Tibial artery (tissue), 4 donors: ENCODE measurements at regions not wholly inside any gene's neighbourhood (a gene's known extent, or its start where the extent isn't known, plus 50 kb on each side); places are given as distances from the start of the nearest gene placed in this dataset.
"Not testable (repeated sequence)": the region's sequence is repeated elsewhere in the genome, so short reads cannot be mapped to it uniquely, and the experiment has no call there.

Source experiments
- DNase-seq, 2 donors: peaks; one replicate each; pipeline ENCODE4 v3.0.0-alpha.2; 2019
- H3K27ac ChIP-seq, 2 donors: fragments of 200-600 bp; sonication (generic) in 1 of 2; 1 replicate in 1 of 2; 2 replicates in 1 of 2; pipeline ENCODE4 v1.5.1; 2018 to 2019; ENCODE audit warnings: mild to moderate bottlenecking in 1 of 2
- H3K27me3 ChIP-seq, 2 donors: fragments of 200-600 bp; sonication (generic) in 1 of 2; one replicate each; pipeline versions ENCODE4 v1.5.1 to v1.6.0; 2016 to 2019
- H3K36me3 ChIP-seq, 3 donors: fragments of 200-600 bp; sonication (generic) in 2 of 3; one replicate each; pipeline ENCODE4 v1.5.1; 2016 to 2019; ENCODE audit warnings: mild to moderate bottlenecking in 2 of 3
- H3K4me1 ChIP-seq, 4 donors: fragments of 200-600 bp; sonication (generic) in 2 of 4; 1 replicate in 3 of 4; 2 replicates in 1 of 4; pipeline ENCODE4 v1.5.1; 2016 to 2019
- H3K4me3 ChIP-seq, 2 donors: fragments of 200-600 bp; sonication (generic) in 1 of 2; 1 replicate in 1 of 2; 2 replicates in 1 of 2; pipeline ENCODE4 v1.5.1; 2018 to 2019; ENCODE audit warnings: mild to moderate bottlenecking in 2 of 2
- H3K9me3 ChIP-seq, 3 donors: fragments of 200-600 bp; sonication (generic) in 1 of 3; one replicate each; pipeline ENCODE4 v1.5.1; 2016 to 2019
- intact Hi-C: fragments of 100-400 bp; cut with DNase I; formaldehyde crosslinking; loops from one replicate; pipeline ENCODE4 v1.15.0; 2023; ENCODE audit warnings: low total_unique reads
- TF ChIP-seq, protein P1 (sequence below), 2 experiments: fragments of 200-600 bp in 1 of 2; fragments of 450-650 bp in 1 of 2; IDR thresholded peaks; one replicate each; pipeline ENCODE4 v1.5.1; 2017 to 2019; ENCODE audit warnings: antibody characterized with exemption in 2 of 2, mild to moderate bottlenecking in 1 of 2, moderate library complexity in 1 of 2

DNA sequence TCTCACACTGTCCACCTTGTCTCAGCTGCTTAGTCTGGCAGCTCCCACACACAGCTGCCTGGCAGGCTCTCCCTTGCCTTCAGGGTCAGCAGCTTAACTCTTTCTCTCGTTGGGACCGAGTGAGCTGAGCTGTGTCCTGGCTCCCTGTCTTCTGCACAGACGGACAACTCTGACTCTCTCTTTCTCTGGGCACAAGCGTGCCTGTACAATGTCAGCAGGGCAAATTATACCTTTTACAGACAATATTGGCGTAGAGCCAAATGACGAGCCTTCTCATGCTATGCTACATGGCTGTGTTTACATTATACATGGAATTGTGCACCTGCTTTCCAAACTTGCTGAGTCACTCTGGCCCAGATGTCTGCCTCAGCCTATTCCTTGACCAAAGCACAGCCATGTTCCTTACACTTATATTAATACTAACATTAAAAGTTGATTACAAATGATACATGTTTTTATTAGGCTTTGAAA, 188.6 kb downstream of the CYLC2 start:
- intact Hi-C loops = no loop called here

DNA sequence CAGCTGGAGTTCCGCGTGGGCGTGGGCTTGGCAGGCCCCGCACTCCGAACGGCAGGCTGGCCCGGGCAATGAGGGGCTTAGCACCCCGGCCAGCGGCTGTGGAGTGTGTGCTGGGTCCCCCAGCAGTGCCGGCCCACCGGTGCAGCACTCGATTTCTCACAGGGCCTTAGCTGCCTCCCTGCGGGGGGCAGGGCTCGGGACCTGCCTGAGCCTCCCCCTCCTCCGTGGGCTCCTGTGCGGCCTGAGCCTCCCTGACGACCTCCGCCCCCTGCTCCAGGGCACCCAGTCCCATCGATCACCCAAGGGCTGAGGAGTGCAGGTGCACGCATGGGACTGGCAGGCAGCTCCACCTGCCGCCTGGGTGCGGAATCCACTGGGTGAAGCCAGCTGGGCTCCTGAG, 191.8 kb downstream of the CYLC2 start:
- Histone ChIP-seq H3K4me1 (peaks cover 0 to 19% (median 0%) of the 10 kb centered on the region in 4 donors), H3K36me3 (no peaks in the 10 kb centered on the region), H3K27me3 (no peaks in the 10 kb centered on the region), H3K27ac (no peak overlapping the region), H3K9me3 (no peaks in the 10 kb centered on the region), H3K4me3 (no peak overlapping the region)
- DNase-seq = no peak
- intact Hi-C loops = no loop called here
- TF ChIP-seq, protein P1, sequence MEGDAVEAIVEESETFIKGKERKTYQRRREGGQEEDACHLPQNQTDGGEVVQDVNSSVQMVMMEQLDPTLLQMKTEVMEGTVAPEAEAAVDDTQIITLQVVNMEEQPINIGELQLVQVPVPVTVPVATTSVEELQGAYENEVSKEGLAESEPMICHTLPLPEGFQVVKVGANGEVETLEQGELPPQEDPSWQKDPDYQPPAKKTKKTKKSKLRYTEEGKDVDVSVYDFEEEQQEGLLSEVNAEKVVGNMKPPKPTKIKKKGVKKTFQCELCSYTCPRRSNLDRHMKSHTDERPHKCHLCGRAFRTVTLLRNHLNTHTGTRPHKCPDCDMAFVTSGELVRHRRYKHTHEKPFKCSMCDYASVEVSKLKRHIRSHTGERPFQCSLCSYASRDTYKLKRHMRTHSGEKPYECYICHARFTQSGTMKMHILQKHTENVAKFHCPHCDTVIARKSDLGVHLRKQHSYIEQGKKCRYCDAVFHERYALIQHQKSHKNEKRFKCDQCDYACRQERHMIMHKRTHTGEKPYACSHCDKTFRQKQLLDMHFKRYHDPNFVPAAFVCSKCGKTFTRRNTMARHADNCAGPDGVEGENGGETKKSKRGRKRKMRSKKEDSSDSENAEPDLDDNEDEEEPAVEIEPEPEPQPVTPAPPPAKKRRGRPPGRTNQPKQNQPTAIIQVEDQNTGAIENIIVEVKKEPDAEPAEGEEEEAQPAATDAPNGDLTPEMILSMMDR (IDR thresholded peaks at IDR 0.05) = no peak

More for the DNA sequence above, 188.6 kb downstream of the CYLC2 start:
- Histone ChIP-seq H3K9me3 (no peaks in the 10 kb centered on the region), H3K27ac (no peak overlapping the region), H3K27me3 (no peaks in the 10 kb centered on the region), H3K4me3 (no peak overlapping the region), H3K36me3 (no peaks in the 10 kb centered on the region), H3K4me1 (peaks cover 0 to 12% (median 0%) of the 10 kb centered on the region in 4 donors)
- TF ChIP-seq, protein P1 (IDR thresholded peaks at IDR 0.05) = no peak
- no peak for DNase-seq

DNA sequence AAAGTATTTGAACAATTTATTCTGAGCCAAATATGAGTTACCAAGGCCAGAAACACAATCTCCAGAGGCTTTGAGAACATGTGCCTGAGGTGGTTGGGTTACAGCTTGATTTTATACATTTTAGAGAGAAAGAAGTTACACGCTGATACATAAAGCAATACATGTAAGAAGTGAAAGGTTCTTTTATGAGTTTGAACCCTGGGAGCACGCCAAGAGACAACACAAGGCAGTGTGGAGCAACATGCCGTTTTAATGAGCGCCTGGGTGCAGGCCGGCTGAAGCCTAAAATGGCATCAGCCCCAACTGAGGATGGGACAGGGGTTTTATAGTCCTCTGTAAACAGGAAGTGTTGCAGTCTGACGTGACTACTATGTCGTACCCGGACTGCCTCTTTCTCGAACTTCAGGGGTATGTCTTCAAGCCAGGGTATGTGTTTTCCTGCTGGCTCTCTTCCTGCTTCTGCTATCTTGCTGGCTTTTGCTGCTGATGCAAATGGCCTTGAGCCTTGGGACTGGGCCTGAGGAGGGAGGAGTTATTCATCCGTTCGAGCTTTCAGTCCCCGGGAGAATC, 193.7 kb downstream of the CYLC2 start:
- no peaks in the 10 kb centered on the region for H3K9me3 ChIP-seq
- intact Hi-C loops = no loop called here
- no peak overlapping the region for H3K4me3 ChIP-seq
- no peaks in the 10 kb centered on the region for H3K27me3 ChIP-seq
- peak overlapping the region in 1 of 2 donors; percentile 22 for H3K27ac ChIP-seq
- no peak for DNase-seq
- TF ChIP-seq, protein P1 (IDR thresholded peaks at IDR 0.05) = no peak
- H3K4me1 ChIP-seq = peaks cover 0 to 15% (median 0%) of the 10 kb centered on the region in 4 donors
- no peaks in the 10 kb centered on the region for H3K36me3 ChIP-seq

DNA sequence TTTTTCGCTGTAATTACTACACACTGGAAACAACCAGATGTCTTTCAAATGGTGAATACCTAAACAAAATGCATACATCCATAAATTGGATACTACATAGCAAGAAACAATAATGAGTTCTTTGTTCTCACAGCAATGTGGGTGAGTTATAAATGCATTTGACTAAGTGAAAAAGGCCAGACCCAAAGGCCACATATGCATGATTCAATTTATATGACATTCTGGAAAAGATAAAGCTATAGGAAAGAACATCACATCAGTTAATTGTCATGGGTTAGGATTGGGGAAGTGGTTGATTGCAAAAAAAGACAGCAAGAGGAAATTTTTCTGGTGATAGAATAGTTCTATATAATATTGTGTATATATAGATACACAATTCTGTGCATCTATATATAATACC, 198.9 kb downstream of the CYLC2 start:
- DNase-seq = no peak
- intact Hi-C loops = no loop called here
- no peak overlapping the region for H3K4me3 ChIP-seq
- peaks cover 0 to 4% (median 0%) of the 10 kb centered on the region in 4 donors for H3K4me1 ChIP-seq
- H3K36me3 ChIP-seq = no peaks in the 10 kb centered on the region
- no peaks in the 10 kb centered on the region for H3K27me3 ChIP-seq
- no peaks in the 10 kb centered on the region for H3K9me3 ChIP-seq
- no peak overlapping the region for H3K27ac ChIP-seq
- TF ChIP-seq, protein P1 (IDR thresholded peaks at IDR 0.05) = no peak

DNA sequence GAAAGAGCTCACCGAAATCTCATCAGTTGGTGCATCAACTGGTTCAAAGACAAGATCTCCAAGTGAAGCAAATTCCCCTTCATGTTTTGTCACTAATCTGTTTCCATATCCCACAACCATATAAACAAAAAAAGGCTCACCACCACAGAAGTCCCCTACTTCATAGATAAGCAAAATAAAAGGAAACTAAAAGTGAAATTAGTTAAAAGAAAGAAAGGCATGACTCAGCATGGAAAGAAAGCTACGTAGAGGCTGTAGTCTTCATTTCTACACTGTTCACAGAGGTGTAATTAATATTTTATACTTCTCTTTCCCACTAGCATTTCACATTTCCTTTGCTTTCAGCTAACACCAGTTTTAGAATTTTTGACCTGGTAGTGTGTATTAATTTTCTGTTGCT, 208.0 kb downstream of the CYLC2 start:
- TF ChIP-seq, protein P1 (IDR thresholded peaks at IDR 0.05) = no peak
- H3K9me3 ChIP-seq = no peaks in the 10 kb centered on the region
- peaks cover 0 to 20% (median 5%) of the 10 kb centered on the region in 4 donors for H3K4me1 ChIP-seq
- no peak overlapping the region for H3K27ac ChIP-seq
- no peak overlapping the region for H3K4me3 ChIP-seq
- intact Hi-C loops = no loop called here
- H3K36me3 ChIP-seq = no peaks in the 10 kb centered on the region
- no peaks in the 10 kb centered on the region for H3K27me3 ChIP-seq
- no peak for DNase-seq

DNA sequence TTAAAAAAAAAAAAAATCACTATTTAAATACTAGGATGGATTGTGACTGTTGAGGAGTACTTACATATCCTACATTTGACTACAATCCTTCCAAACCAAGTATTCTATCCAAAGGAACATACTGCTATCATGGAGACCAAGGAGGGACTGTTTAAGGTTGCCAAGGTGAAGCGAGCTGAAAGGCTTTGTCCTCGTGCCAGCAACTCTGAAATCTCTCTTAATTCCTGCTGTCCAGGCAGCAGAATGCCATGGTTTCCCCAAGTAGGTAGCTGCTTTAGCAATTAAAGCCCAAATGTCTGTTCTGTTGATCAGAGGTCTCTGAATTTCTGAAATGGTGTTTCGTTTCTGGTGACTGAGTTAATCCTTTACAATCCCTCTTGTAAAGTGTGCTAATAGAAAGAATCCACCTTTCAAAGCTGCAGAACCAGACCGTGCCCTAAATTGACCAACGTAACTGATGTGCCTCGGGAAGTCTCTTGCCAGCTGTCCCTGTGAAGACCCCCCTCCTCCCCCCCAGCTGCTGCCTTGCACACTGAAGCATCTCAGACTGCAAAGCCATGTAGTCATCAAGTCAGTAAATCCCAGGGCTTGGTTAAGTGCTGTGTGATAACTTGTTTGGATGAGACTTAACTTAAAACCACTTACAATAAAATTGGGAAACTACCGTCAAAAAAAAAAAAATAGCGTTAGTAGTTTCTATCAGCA, 210.9 kb downstream of the CYLC2 start:
- DNase-seq, H3K36me3 ChIP-seq, H3K27me3 ChIP-seq, H3K4me3 ChIP-seq, intact Hi-C loops, H3K27ac ChIP-seq: not testable (repeated sequence)
- Histone ChIP-seq H3K4me1 (peaks cover 0 to 13% (median 2%) of the 10 kb centered on the region in 4 donors), H3K9me3 (peaks cover 0 to 12% (median 0%) of the 10 kb centered on the region in 3 donors)
